HEK293 (cell line): ENCODE measurements at regions not wholly inside any gene's neighbourhood (a gene's known extent, or its start where the extent isn't known, plus 50 kb on each side); places are given as distances from the start of the nearest gene placed in this dataset.
A peak's percentile ranks its signal among the peaks of the same experiment; 100 is the strongest.

Source experiments
- CTCF ChIA-PET: fragments of 350-600 bp; formaldehyde crosslinking; extraction: SDS; loops from one replicate; lab custom pipeline; 2021; ENCODE audit warnings: antibody characterized with exemption; lab: Yijun Ruan, JAX
- POLR2A ChIA-PET: fragments of 300-600 bp; formaldehyde crosslinking; extraction: SDS; loops from one replicate; lab custom pipeline; 2020; ENCODE audit warnings: antibody characterized with exemption, inconsistent platforms; lab: Yijun Ruan, JAX
- H3K27ac ChIP-seq: fragments of 200-500 bp; sonication (Bioruptor generic); 2 replicates; pipeline ENCODE4 v1.5.1; 2014; ENCODE audit warnings: low read depth, low read length, control low read depth, inconsistent platforms; ENCODE audit errors: extremely low read depth
- H3K36me3 ChIP-seq, 2 experiments: fragments of 200-500 bp in 1 of 2; sonication (Bioruptor generic) in 1 of 2; 1 replicate in 1 of 2; 2 replicates in 1 of 2; pipeline ENCODE4 v1.5.1; 2014 to 2017; ENCODE audit warnings: inconsistent platforms in 2 of 2, low read length in 2 of 2; ENCODE audit not compliant: control insufficient read depth in 2 of 2, insufficient read depth in 1 of 2
- H3K4me1 ChIP-seq: fragments of 200-500 bp; sonication (Bioruptor generic); 2 replicates; pipeline ENCODE4 v1.5.1; 2014; ENCODE audit warnings: mild to moderate bottlenecking, low read length, inconsistent platforms; ENCODE audit not compliant: control insufficient read depth, insufficient read depth
- H3K4me3 ChIP-seq: 2 replicates; pipeline ENCODE4 v1.5.1; 2011; ENCODE audit warnings: low read depth, mild to moderate bottlenecking, control low read depth, low read length, moderate library complexity
- H3K9me3 ChIP-seq: fragments of 200-500 bp; sonication (Bioruptor generic); 2 replicates; pipeline ENCODE4 v1.5.1; 2014; ENCODE audit warnings: low read depth, low read length, inconsistent platforms; ENCODE audit not compliant: control insufficient read depth, insufficient read depth
- KLF7 ChIP-seq: fragments of 450-650 bp; formaldehyde crosslinking; IDR thresholded peaks from 2 replicates; pipeline ENCODE4 v1.5.1; 2016; ENCODE audit warnings: missing biosample characterization, missing genetic modification characterization, borderline replicate concordance
- WT1 ChIP-seq: fragments of 450-650 bp; formaldehyde crosslinking; IDR thresholded peaks from 2 replicates; pipeline ENCODE4 v1.5.1; 2016; ENCODE audit warnings: missing biosample characterization, missing genetic modification characterization
- ZBTB8A ChIP-seq: fragments of 450-650 bp; formaldehyde crosslinking; IDR thresholded peaks from 2 replicates; pipeline ENCODE4 v1.5.1; 2016; ENCODE audit warnings: missing biosample characterization, missing genetic modification characterization
- ZFP69B ChIP-seq: fragments of 450-650 bp; formaldehyde crosslinking; IDR thresholded peaks from 2 replicates; pipeline ENCODE4 v1.5.1; 2016; ENCODE audit warnings: missing biosample characterization, missing genetic modification characterization
- ZNF146 ChIP-seq: fragments of 450-650 bp; formaldehyde crosslinking; IDR thresholded peaks from 2 replicates; pipeline ENCODE4 v1.5.1; 2016; ENCODE audit warnings: missing biosample characterization, missing genetic modification characterization
- ZNF211 ChIP-seq: fragments of 450-650 bp; formaldehyde crosslinking; IDR thresholded peaks from 2 replicates; pipeline ENCODE4 v1.5.1; 2016; ENCODE audit warnings: low read depth, missing biosample characterization, missing genetic modification characterization
- ZNF248 ChIP-seq: fragments of 450-650 bp; formaldehyde crosslinking; IDR thresholded peaks from 2 replicates; pipeline ENCODE4 v1.5.1; 2017; ENCODE audit warnings: missing biosample characterization, missing genetic modification characterization
- ZNF354C ChIP-seq: fragments of 450-650 bp; formaldehyde crosslinking; IDR thresholded peaks from 2 replicates; pipeline ENCODE4 v1.5.1; 2016; ENCODE audit warnings: missing biosample characterization, missing genetic modification characterization, low read depth, borderline replicate concordance
- ZNF426 ChIP-seq: fragments of 450-650 bp; formaldehyde crosslinking; IDR thresholded peaks from 2 replicates; pipeline ENCODE4 v1.5.1; 2017; ENCODE audit warnings: missing biosample characterization, missing genetic modification characterization, mild to moderate bottlenecking, inconsistent platforms, moderate library complexity
- ZNF529 ChIP-seq: fragments of 450-650 bp; formaldehyde crosslinking; IDR thresholded peaks from 2 replicates; pipeline ENCODE4 v1.5.1; 2017; ENCODE audit warnings: missing genetic modification characterization, missing biosample characterization; ENCODE audit not compliant: insufficient replicate concordance
- ZNF530 ChIP-seq: fragments of 450-650 bp; formaldehyde crosslinking; IDR thresholded peaks from 2 replicates; pipeline ENCODE4 v1.5.1; 2016; ENCODE audit warnings: low read depth, missing biosample characterization, missing genetic modification characterization
- ZNF544 ChIP-seq: fragments of 450-650 bp; formaldehyde crosslinking; IDR thresholded peaks from 2 replicates; pipeline ENCODE4 v1.5.0; 2017; ENCODE audit warnings: missing biosample characterization, missing genetic modification characterization
- ZNF621 ChIP-seq: fragments of 450-650 bp; formaldehyde crosslinking; IDR thresholded peaks from 2 replicates; pipeline ENCODE4 v1.5.1; 2017; ENCODE audit warnings: missing biosample characterization, missing genetic modification characterization
- ZNF629 ChIP-seq: fragments of 450-650 bp; formaldehyde crosslinking; IDR thresholded peaks from 2 replicates; pipeline ENCODE4 v1.5.1; 2017; ENCODE audit warnings: missing biosample characterization, missing genetic modification characterization
- ZNF664 ChIP-seq: fragments of 450-650 bp; formaldehyde crosslinking; IDR thresholded peaks from 2 replicates; pipeline ENCODE4 v1.5.1; 2016; ENCODE audit warnings: missing biosample characterization, missing genetic modification characterization
- ZNF792 ChIP-seq: fragments of 450-650 bp; formaldehyde crosslinking; IDR thresholded peaks from 2 replicates; pipeline ENCODE4 v1.5.1; 2016; ENCODE audit warnings: missing biosample characterization, missing genetic modification characterization
- ZSCAN30 ChIP-seq: fragments of 450-650 bp; IDR thresholded peaks from 2 replicates; pipeline ENCODE4 v1.5.1; 2018; ENCODE audit warnings: missing biosample characterization, mild to moderate bottlenecking, missing genetic modification characterization, moderate library complexity
- TF ChIP-seq, protein P1 (sequence below): fragments of 450-650 bp; formaldehyde crosslinking; IDR thresholded peaks from 2 replicates; pipeline ENCODE4 v1.5.1; 2016; ENCODE audit warnings: missing biosample characterization, missing genetic modification characterization, borderline replicate concordance
- TF ChIP-seq, protein P2 (sequence below): fragments of 450-650 bp; formaldehyde crosslinking; IDR thresholded peaks from 2 replicates; pipeline ENCODE4 v1.5.1; 2017; ENCODE audit warnings: missing biosample characterization, missing genetic modification characterization
- TF ChIP-seq, protein P3 (sequence below): fragments of 450-650 bp; formaldehyde crosslinking; IDR thresholded peaks from 2 replicates; pipeline ENCODE4 v1.5.1; 2016; ENCODE audit warnings: missing biosample characterization, missing genetic modification characterization
- TF ChIP-seq, protein P4 (sequence below): fragments of 450-650 bp; formaldehyde crosslinking; IDR thresholded peaks from 2 replicates; pipeline ENCODE4 v1.5.1; 2016; ENCODE audit warnings: missing biosample characterization, missing genetic modification characterization

DNA sequence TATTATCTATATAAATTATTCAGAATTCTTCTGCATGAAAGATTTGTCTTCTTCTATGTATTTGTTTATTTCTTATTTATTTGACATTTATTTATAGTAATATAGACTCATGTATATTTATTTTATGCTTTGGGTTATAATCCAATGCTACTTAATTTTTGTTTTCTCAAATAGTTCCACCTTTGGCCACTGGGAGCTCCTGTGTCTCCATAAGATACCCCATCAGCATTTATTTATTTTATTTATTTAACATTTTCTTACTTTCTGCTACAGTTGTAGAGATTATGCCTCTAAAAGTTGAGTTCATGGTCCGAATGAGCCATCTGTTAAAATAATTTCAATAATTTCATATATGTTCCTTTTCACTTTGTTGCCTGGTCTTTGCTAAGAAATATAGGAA lies 289.4 kb downstream of the ADGRL2 start:
- POLR2A ChIA-PET: no interaction called here
- CTCF ChIA-PET: interaction anchor here (0.7 to 1.5 kb wide), 3 partner anchors 16 to 514 kb away, joined by 3 read pairs; no protein-coding TSS in a partner anchor
- no peak overlapping the region for H3K27ac ChIP-seq
- no peaks in the 10 kb centered on the region for H3K4me1 ChIP-seq
- no peak for TF ChIP-seq ZNF664 (tag by site-specific recombination)
- no peak for TF ChIP-seq ZBTB8A (tag by site-specific recombination)
- no peak for TF ChIP-seq KLF7 (tag by site-specific recombination)
- TF ChIP-seq, protein P1, sequence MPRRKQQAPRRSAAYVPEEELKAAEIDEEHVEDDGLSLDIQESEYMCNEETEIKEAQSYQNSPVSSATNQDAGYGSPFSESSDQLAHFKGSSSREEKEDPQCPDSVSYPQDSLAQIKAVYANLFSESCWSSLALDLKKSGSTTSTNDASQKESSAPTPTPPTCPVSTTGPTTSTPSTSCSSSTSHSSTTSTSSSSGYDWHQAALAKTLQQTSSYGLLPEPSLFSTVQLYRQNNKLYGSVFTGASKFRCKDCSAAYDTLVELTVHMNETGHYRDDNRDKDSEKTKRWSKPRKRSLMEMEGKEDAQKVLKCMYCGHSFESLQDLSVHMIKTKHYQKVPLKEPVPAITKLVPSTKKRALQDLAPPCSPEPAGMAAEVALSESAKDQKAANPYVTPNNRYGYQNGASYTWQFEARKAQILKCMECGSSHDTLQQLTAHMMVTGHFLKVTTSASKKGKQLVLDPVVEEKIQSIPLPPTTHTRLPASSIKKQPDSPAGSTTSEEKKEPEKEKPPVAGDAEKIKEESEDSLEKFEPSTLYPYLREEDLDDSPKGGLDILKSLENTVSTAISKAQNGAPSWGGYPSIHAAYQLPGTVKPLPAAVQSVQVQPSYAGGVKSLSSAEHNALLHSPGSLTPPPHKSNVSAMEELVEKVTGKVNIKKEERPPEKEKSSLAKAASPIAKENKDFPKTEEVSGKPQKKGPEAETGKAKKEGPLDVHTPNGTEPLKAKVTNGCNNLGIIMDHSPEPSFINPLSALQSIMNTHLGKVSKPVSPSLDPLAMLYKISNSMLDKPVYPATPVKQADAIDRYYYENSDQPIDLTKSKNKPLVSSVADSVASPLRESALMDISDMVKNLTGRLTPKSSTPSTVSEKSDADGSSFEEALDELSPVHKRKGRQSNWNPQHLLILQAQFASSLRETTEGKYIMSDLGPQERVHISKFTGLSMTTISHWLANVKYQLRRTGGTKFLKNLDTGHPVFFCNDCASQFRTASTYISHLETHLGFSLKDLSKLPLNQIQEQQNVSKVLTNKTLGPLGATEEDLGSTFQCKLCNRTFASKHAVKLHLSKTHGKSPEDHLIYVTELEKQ (tag by site-specific recombination): no peak
- no peaks in the 10 kb centered on the region for H3K36me3 ChIP-seq
- no peak overlapping the region for H3K4me3 ChIP-seq
- no peaks in the 10 kb centered on the region for H3K9me3 ChIP-seq

DNA sequence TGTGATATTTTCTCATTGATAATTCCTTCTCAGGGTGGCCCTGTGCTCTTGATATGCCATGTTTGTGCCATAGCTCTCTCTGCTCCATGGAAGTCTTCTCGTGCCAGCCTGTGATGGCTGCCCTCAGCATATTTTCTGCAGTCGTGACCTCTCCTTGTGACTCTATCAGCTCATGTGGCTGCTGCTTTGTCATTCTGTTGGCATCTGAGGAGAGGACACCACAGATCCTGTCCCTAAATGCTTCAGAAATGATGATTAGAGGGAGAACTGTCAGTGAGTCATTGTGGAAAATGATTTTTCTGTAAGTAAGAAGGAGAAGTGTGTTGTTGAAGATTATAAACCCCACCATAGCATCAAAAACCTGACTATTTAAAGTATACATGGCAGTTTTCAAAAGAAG lies 286.0 kb downstream of the ADGRL2 start:
- ChIA-PET POLR2A (no interaction called here), CTCF (interaction anchor here (0.6 to 0.7 kb wide), 2 partner anchors 511 to 541 kb away, joined by 3 to 4 read pairs; no protein-coding TSS in a partner anchor)
- Histone ChIP-seq H3K4me3 (no peak overlapping the region), H3K27ac (no peak overlapping the region), H3K4me1 (no peaks in the 10 kb centered on the region), H3K36me3 (no peaks in the 10 kb centered on the region), H3K9me3 (no peaks in the 10 kb centered on the region)
- TF ChIP-seq, protein P2, sequence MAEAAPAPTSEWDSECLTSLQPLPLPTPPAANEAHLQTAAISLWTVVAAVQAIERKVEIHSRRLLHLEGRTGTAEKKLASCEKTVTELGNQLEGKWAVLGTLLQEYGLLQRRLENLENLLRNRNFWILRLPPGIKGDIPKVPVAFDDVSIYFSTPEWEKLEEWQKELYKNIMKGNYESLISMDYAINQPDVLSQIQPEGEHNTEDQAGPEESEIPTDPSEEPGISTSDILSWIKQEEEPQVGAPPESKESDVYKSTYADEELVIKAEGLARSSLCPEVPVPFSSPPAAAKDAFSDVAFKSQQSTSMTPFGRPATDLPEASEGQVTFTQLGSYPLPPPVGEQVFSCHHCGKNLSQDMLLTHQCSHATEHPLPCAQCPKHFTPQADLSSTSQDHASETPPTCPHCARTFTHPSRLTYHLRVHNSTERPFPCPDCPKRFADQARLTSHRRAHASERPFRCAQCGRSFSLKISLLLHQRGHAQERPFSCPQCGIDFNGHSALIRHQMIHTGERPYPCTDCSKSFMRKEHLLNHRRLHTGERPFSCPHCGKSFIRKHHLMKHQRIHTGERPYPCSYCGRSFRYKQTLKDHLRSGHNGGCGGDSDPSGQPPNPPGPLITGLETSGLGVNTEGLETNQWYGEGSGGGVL: no peak
- no peak for TF ChIP-seq ZNF530 (tag by site-specific recombination)
- TF ChIP-seq, protein P3, sequence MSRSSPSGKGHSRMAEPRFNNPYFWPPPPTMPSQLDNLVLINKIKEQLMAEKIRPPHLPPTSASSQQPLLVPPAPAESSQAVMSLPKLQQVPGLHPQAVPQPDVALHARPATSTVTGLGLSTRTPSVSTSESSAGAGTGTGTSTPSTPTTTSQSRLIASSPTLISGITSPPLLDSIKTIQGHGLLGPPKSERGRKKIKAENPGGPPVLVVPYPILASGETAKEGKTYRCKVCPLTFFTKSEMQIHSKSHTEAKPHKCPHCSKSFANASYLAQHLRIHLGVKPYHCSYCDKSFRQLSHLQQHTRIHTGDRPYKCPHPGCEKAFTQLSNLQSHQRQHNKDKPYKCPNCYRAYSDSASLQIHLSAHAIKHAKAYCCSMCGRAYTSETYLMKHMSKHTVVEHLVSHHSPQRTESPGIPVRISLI (tag by site-specific recombination): no peak

DNA sequence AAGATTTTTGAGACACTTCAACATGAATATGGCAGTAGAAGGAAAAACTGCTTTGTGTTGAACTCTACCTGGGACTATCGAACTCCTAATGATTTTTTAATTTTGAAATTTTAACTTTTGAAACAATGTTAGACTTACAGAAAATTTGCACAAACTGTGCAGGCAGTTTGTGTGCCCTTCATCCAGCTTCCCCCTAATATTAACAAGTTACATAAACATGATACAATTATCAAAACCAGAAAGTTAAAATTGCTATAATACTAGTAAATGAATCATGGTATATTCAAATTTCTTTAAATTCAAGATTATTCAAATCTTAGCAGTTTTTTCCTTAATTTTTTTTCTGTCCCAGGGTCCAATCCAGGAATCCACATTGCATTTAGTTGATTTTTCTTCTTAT lies 278.9 kb downstream of the ADGRL2 start:
- Histone ChIP-seq H3K9me3 (no peaks in the 10 kb centered on the region), H3K36me3 (no peaks in the 10 kb centered on the region), H3K27ac (no peak overlapping the region), H3K4me1 (no peaks in the 10 kb centered on the region), H3K4me3 (no peak overlapping the region)
- ChIA-PET CTCF (interaction anchor here (0.6 kb wide), 1 partner anchor 899 kb away, joined by 3 read pairs; no protein-coding TSS in a partner anchor), POLR2A (no interaction called here)
- TF ChIP-seq ZNF529 (tag by site-specific recombination): peak; percentile 98
- no peak for TF ChIP-seq ZNF146 (tag by site-specific recombination)

DNA sequence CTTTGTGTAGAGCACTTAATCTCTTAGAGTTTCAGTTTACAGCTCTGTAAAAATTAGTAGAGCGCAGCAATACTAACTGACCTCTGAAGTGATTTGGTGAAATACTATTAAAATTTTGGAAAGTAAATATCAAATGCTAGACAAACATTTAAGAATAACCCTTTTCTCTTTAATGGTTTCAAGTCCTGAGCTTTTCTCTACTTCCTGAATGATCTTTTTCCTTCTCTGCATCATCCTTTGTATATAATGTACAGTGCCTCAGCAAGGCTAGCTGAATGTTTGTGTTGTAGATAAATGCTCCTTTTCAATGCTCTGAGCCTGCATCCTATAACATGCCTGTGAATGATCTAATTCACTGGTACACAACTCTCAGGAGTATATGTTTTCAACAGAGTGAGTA lies 272.9 kb downstream of the ADGRL2 start:
- Histone ChIP-seq H3K36me3 (no peaks in the 10 kb centered on the region), H3K27ac (no peak overlapping the region), H3K4me1 (no peaks in the 10 kb centered on the region), H3K4me3 (no peak overlapping the region), H3K9me3 (no peaks in the 10 kb centered on the region)
- CTCF ChIA-PET: no interaction called here
- POLR2A ChIA-PET: no interaction called here
- TF ChIP-seq WT1 (tag by site-specific recombination) (no peak), ZNF426 (tag by site-specific recombination) (no peak), ZNF792 (tag by site-specific recombination) (no peak), ZNF211 (tag by site-specific recombination) (no peak), ZNF621 (tag by site-specific recombination) (no peak), ZNF248 (tag by site-specific recombination) (no peak), ZNF544 (tag by site-specific recombination) (no peak), KLF7 (tag by site-specific recombination) (no peak), ZSCAN30 (no peak), ZNF629 (tag by site-specific recombination) (no peak), ZFP69B (tag by site-specific recombination) (no peak), ZNF354C (tag by site-specific recombination) (no peak)
- TF ChIP-seq, protein P4, sequence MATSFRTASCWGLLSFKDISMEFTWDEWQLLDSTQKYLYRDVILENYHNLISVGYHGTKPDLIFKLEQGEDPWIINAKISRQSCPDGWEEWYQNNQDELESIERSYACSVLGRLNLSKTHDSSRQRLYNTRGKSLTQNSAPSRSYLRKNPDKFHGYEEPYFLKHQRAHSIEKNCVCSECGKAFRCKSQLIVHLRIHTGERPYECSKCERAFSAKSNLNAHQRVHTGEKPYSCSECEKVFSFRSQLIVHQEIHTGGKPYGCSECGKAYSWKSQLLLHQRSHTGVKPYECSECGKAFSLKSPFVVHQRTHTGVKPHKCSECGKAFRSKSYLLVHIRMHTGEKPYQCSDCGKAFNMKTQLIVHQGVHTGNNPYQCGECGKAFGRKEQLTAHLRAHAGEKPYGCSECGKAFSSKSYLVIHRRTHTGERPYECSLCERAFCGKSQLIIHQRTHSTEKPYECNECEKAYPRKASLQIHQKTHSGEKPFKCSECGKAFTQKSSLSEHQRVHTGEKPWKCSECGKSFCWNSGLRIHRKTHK (tag by site-specific recombination): no peak
